Liver (tissue), 8 donors: ENCODE measurements at regions not wholly inside any gene's neighbourhood (a gene's known extent, or its start where the extent isn't known, plus 50 kb on each side); places are given as distances from the start of the nearest gene placed in this dataset.

Source experiments
- DNase-seq: peaks from one replicate; pipeline ENCODE4 v3.0.0-alpha.2; 2017; ENCODE audit warnings: low spot score
- H3K27ac ChIP-seq, 2 donors: one replicate each; pipeline ENCODE4 v1.7.0; 2013; ENCODE audit warnings: inconsistent platforms in 2 of 2, low read length in 2 of 2, control low read depth in 1 of 2, low read depth in 1 of 2, mild to moderate bottlenecking in 1 of 2
- H3K27me3 ChIP-seq, 4 donors: one replicate each; pipeline versions ENCODE4 v1.6.1 to v1.7.0; 2013; ENCODE audit warnings: low read length in 3 of 4, inconsistent platforms in 1 of 4, mild to moderate bottlenecking in 1 of 4, moderate library complexity in 1 of 4; ENCODE audit not compliant: control insufficient read depth in 4 of 4, insufficient read depth in 4 of 4
- H3K36me3 ChIP-seq, 4 donors: one replicate each; pipeline versions ENCODE4 v1.6.1 to v1.7.0; 2013; ENCODE audit warnings: low read length in 3 of 4, mild to moderate bottlenecking in 3 of 4, low read depth in 1 of 4, moderate library complexity in 1 of 4; ENCODE audit not compliant: control insufficient read depth in 4 of 4, insufficient read depth in 3 of 4
- H3K4me1 ChIP-seq, 4 donors: one replicate each; pipeline versions ENCODE4 v1.6.1 to v1.7.0; 2013; ENCODE audit warnings: low read length in 3 of 4, mild to moderate bottlenecking in 3 of 4, moderate library complexity in 1 of 4; ENCODE audit not compliant: control insufficient read depth in 4 of 4, insufficient read depth in 4 of 4
- H3K4me3 ChIP-seq, 3 donors: one replicate each; pipeline versions ENCODE4 v1.6.1 to v1.7.0; 2013; ENCODE audit warnings: low read length in 3 of 3, control low read depth in 1 of 3, low read depth in 1 of 3, mild to moderate bottlenecking in 1 of 3
- H3K9ac ChIP-seq, 2 donors: one replicate each; pipeline ENCODE4 v1.7.0; 2013; ENCODE audit warnings: low read length in 2 of 2, mild to moderate bottlenecking in 2 of 2, moderate library complexity in 2 of 2, control low read depth in 1 of 2, low read depth in 1 of 2
- H3K9me3 ChIP-seq, 4 donors: one replicate each; pipeline versions ENCODE4 v1.6.1 to v1.7.0; 2013; ENCODE audit warnings: low read length in 3 of 4; ENCODE audit not compliant: control insufficient read depth in 4 of 4
- ATF3 ChIP-seq: IDR thresholded peaks from 2 replicates; pipeline ENCODE4 v1.6.1; 2016; ENCODE audit warnings: antibody characterized with exemption
- CTCF ChIP-seq: fragments of 150-350 bp; IDR thresholded peaks from 2 replicates; pipeline ENCODE4 v1.5.1; 2017; ENCODE audit warnings: improper control_type of control experiment, low read depth, low read length; ENCODE audit not compliant: missing input control
- EGR1 ChIP-seq, 2 donors: IDR thresholded peaks; 2 replicates each; pipeline ENCODE4 v1.6.1; 2016 to 2018; ENCODE audit warnings: antibody characterized with exemption in 2 of 2, low read depth in 2 of 2
- FOXA1 ChIP-seq: IDR thresholded peaks from 2 replicates; pipeline ENCODE4 v1.6.1; 2016; ENCODE audit warnings: antibody characterized with exemption
- FOXA2 ChIP-seq: IDR thresholded peaks from 2 replicates; pipeline ENCODE4 v1.6.1; 2016; ENCODE audit warnings: antibody characterized with exemption
- GABPA ChIP-seq, 2 donors: IDR thresholded peaks in 1 of 2; conservative IDR thresholded peaks in 1 of 2; 2 replicates each; pipeline ENCODE4 v1.6.1; 2016; ENCODE audit warnings: antibody characterized with exemption in 2 of 2, mild to moderate bottlenecking in 1 of 2, moderate library complexity in 1 of 2
- HNF4A ChIP-seq, 2 donors: conservative IDR thresholded peaks; 2 replicates each; pipeline ENCODE4 v1.6.1; 2016; ENCODE audit warnings: antibody characterized with exemption in 2 of 2, mild to moderate bottlenecking in 2 of 2
- HNF4G ChIP-seq: IDR thresholded peaks from 2 replicates; pipeline ENCODE4 v1.6.1; 2016; ENCODE audit warnings: antibody characterized with exemption
- JUND ChIP-seq, 2 donors: IDR thresholded peaks; 2 replicates each; pipeline ENCODE4 v1.6.1; 2016; ENCODE audit warnings: antibody characterized with exemption in 2 of 2
- MAX ChIP-seq: IDR thresholded peaks from 2 replicates; pipeline ENCODE4 v1.6.1; 2016; ENCODE audit warnings: antibody characterized with exemption
- NR2F2 ChIP-seq: IDR thresholded peaks from 2 replicates; pipeline ENCODE4 v1.6.1; 2016; ENCODE audit warnings: antibody characterized with exemption
- RAD21 ChIP-seq, 2 donors: IDR thresholded peaks; 2 replicates each; pipeline ENCODE4 v1.6.1; 2016; ENCODE audit warnings: antibody characterized with exemption in 2 of 2, mild to moderate bottlenecking in 2 of 2
- REST ChIP-seq: IDR thresholded peaks from 2 replicates; pipeline ENCODE4 v1.6.1; 2016; ENCODE audit warnings: antibody characterized with exemption, mild to moderate bottlenecking
- RXRA ChIP-seq, 2 donors: IDR thresholded peaks; 2 replicates each; pipeline ENCODE4 v1.6.1; 2017 to 2018; ENCODE audit warnings: antibody characterized with exemption in 2 of 2, mild to moderate bottlenecking in 1 of 2
- SP1 ChIP-seq: IDR thresholded peaks from 2 replicates; pipeline ENCODE4 v1.6.1; 2018; ENCODE audit warnings: antibody characterized with exemption, mild to moderate bottlenecking
- YY1 ChIP-seq: IDR thresholded peaks from 2 replicates; pipeline ENCODE4 v1.6.1; 2016; ENCODE audit warnings: antibody characterized with exemption, mild to moderate bottlenecking
- ZBTB33 ChIP-seq: IDR thresholded peaks from 2 replicates; pipeline ENCODE4 v1.6.1; 2016; ENCODE audit warnings: antibody characterized with exemption
- WGBS: extraction: QIAGEN DNeasy Blood & Tissue Kit; methylation state at CpG from one replicate; pipeline ENCODE4 v1.1.7; 2013; 5-methylcytosine and 5-hydroxymethylcytosine counted together
- donor health status: healthy.
- donor health status: healthy.
- donor health status: healthy.
- donor health status: healthy.
- donor health status: healthy.

GRCh38 chr6:20302702-20303251 lies 90.5 kb upstream of the MBOAT1 start:
- Histone ChIP-seq H3K27ac (no peak overlapping the region), H3K27me3 (no peaks in the 10 kb centered on the region), H3K9ac (no peak overlapping the region), H3K4me3 (no peak overlapping the region), H3K4me1 (no peaks in the 10 kb centered on the region), H3K9me3 (no peaks in the 10 kb centered on the region), H3K36me3 (no peaks in the 10 kb centered on the region)
- DNase-seq: no peak
- 69% methylated on average over 5 of the region's 5 CpGs for WGBS
- TF ChIP-seq REST (no peak), MAX (no peak), CTCF (no peak), RXRA (IDR thresholded peaks at IDR 0.05) (no peak), FOXA1 (no peak), YY1 (no peak), FOXA2 (no peak), HNF4A (conservative IDR thresholded peaks at IDR 0.05) (no peak), EGR1 (IDR thresholded peaks at IDR 0.05; ENCODE audit: low read depth in 2 of 2) (no peak), SP1 (no peak)

- no peak for DNase-seq
- Histone ChIP-seq H3K4me1 (no peaks in the 10 kb centered on the region), H3K4me3 (no peak overlapping the region), H3K27ac (no peak overlapping the region), H3K9me3 (no peaks in the 10 kb centered on the region), H3K9ac (no peak overlapping the region), H3K36me3 (no peaks in the 10 kb centered on the region), H3K27me3 (no peaks in the 10 kb centered on the region)
- WGBS: 76% methylated on average over 14 of the region's 14 CpGs
- TF ChIP-seq ZBTB33 (no peak), GABPA (IDR thresholded peaks at IDR 0.05 in 1 of 2, conservative IDR thresholded peaks at IDR 0.05 in 1 of 2) (no peak), JUND (IDR thresholded peaks at IDR 0.05) (no peak), ATF3 (no peak), NR2F2 (no peak), MAX (no peak), CTCF (no peak), RAD21 (IDR thresholded peaks at IDR 0.05) (no peak), FOXA1 (no peak), SP1 (no peak), FOXA2 (no peak), HNF4G (no peak), HNF4A (conservative IDR thresholded peaks at IDR 0.05) (no peak)
Observed at GRCh38 chr6:20306491-20306890, 94.2 kb upstream of the MBOAT1 start.
